ENCODE measurements at regions not wholly inside any gene's neighbourhood (a gene's known extent, or its start where the extent isn't known, plus 50 kb on each side); places are given as distances from the start of the nearest gene placed in this dataset.
A peak's percentile ranks its signal among the peaks of the same experiment; 100 is the strongest.

GRCh38 chr1:178025613-178026356, 55.9 kb upstream of the SEC16B start:
- Histone ChIP-seq H3K4me1 (no peaks in the 10 kb centered on the region), H3K9ac (no peak overlapping the region), H3K9me3 (ENCODE audit: control insufficient read depth, low read length) (no peaks in the 10 kb centered on the region), H3K27me3 (ENCODE audit: control insufficient read depth, insufficient read depth, low read length) (no peaks in the 10 kb centered on the region), H2AFZ (no peak overlapping the region), H3K4me2 (ENCODE audit: low read length) (no peak overlapping the region), H3K27ac (no peak overlapping the region), H3K36me3 (ENCODE audit: control insufficient read depth, insufficient read depth, low read length) (no peaks in the 10 kb centered on the region), H3K79me2 (no peaks in the 10 kb centered on the region), H3K4me3 (ENCODE audit: low read depth, low read length) (no peak overlapping the region)
- TF ChIP-seq, protein P1, sequence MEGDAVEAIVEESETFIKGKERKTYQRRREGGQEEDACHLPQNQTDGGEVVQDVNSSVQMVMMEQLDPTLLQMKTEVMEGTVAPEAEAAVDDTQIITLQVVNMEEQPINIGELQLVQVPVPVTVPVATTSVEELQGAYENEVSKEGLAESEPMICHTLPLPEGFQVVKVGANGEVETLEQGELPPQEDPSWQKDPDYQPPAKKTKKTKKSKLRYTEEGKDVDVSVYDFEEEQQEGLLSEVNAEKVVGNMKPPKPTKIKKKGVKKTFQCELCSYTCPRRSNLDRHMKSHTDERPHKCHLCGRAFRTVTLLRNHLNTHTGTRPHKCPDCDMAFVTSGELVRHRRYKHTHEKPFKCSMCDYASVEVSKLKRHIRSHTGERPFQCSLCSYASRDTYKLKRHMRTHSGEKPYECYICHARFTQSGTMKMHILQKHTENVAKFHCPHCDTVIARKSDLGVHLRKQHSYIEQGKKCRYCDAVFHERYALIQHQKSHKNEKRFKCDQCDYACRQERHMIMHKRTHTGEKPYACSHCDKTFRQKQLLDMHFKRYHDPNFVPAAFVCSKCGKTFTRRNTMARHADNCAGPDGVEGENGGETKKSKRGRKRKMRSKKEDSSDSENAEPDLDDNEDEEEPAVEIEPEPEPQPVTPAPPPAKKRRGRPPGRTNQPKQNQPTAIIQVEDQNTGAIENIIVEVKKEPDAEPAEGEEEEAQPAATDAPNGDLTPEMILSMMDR (IDR thresholded peaks at IDR 0.05): no peak

DNA sequence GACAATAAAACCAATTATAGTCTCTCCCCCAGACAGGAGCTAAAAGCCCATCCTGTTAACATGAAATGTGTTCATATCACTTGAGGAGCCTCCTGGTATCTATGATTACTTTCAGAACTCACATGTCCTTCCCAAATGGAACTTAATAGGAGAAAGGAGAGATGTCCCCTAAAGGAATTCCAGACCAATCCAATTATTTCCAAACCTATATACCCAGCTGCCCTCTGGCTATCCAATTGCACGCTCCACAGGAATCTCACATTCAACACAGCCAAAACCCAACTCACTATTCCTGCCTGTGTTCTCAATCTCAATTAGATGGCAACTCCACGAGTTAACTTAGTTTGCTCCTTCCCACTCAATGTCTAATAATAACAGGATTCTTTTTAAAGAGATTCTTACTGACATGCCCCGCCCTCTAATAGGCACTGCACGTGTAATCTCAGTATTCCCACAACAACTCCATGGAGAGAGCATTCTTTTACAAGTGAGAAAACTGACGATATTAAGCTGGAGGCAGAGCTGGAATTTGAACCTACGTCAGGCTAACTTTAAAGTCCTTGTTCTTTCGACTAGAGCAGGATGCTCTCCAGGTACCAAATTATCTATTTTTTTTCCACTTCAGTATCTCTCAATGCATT, 59.1 kb upstream of the SEC16B start:
- no peak overlapping the region for H3K27ac ChIP-seq
- no peak overlapping the region for H3K4me3 ChIP-seq (ENCODE audit: low read depth, low read length)
- H3K9me3 ChIP-seq (ENCODE audit: control insufficient read depth, low read length): no peaks in the 10 kb centered on the region
- H3K4me2 ChIP-seq (ENCODE audit: low read length): no peak overlapping the region
- H3K36me3 ChIP-seq (ENCODE audit: control insufficient read depth, insufficient read depth, low read length): no peaks in the 10 kb centered on the region
- no peak overlapping the region for H2AFZ ChIP-seq
- H3K9ac ChIP-seq: no peak overlapping the region
- no peaks in the 10 kb centered on the region for H3K4me1 ChIP-seq
- no peaks in the 10 kb centered on the region for H3K27me3 ChIP-seq (ENCODE audit: control insufficient read depth, insufficient read depth, low read length)
- TF ChIP-seq, protein P1 (IDR thresholded peaks at IDR 0.05): no peak
- H3K79me2 ChIP-seq: no peaks in the 10 kb centered on the region

DNA sequence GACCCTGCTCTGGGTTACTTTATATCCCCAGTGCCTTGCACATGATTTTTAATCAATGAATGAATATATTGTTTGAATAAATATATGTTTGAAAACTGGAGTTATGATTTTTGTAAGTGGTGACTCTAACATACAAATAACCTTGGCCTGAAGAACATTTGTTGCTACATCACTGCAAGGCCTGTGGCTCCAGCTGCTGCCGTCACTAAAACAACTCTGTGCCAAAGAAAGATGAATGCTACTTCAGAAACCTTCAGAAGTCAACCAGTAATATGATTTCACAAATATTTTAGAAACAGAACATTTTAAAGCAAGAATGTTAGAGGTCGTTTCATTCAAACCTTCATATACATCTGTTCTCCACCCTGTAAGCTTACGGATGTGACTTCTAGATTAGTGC, 60.6 kb upstream of the SEC16B start:
- Histone ChIP-seq H3K4me3 (ENCODE audit: low read depth, low read length) (no peak overlapping the region), H3K4me2 (ENCODE audit: low read length) (no peak overlapping the region), H3K27ac (no peak overlapping the region), H2AFZ (no peak overlapping the region), H3K27me3 (ENCODE audit: control insufficient read depth, insufficient read depth, low read length) (no peaks in the 10 kb centered on the region), H3K9me3 (ENCODE audit: control insufficient read depth, low read length) (no peaks in the 10 kb centered on the region), H3K9ac (no peak overlapping the region), H3K4me1 (no peaks in the 10 kb centered on the region), H3K79me2 (no peaks in the 10 kb centered on the region), H3K36me3 (ENCODE audit: control insufficient read depth, insufficient read depth, low read length) (no peaks in the 10 kb centered on the region)
- TF ChIP-seq, protein P1 (IDR thresholded peaks at IDR 0.05): no peak

DNA sequence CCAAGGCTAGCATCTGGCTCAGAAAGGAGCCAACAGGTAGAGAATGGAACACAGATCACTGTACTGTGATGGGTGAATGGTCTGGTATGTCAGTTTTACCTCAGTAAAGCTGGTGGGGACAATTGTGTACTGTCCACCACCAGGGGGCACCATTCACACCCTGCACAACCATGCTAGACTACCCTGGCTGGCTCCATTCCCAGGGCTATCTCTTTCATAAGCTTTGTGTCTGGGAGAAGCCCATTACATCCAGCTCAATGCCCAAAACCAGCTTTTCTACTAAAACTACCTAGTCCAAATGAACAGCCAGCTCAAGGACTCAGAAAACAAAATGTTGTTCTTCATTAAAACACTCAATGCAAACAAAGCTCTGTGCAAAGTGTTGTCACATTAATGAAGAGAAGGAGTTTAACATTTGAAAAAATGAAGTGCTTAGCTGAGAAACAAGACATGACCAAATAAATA, 62.0 kb upstream of the RASAL2 start:
- Histone ChIP-seq H3K36me3 (ENCODE audit: control insufficient read depth, insufficient read depth, low read length) (no peaks in the 10 kb centered on the region), H3K4me1 (no peaks in the 10 kb centered on the region), H2AFZ (no peak overlapping the region), H3K9me3 (ENCODE audit: control insufficient read depth, low read length) (no peaks in the 10 kb centered on the region), H3K27ac (no peak overlapping the region), H3K4me2 (ENCODE audit: low read length) (no peak overlapping the region), H3K27me3 (ENCODE audit: control insufficient read depth, insufficient read depth, low read length) (no peaks in the 10 kb centered on the region), H3K9ac (no peak overlapping the region), H3K79me2 (no peaks in the 10 kb centered on the region), H3K4me3 (ENCODE audit: low read depth, low read length) (no peak overlapping the region)
- TF ChIP-seq, protein P1 (IDR thresholded peaks at IDR 0.05): peak; percentile 66

All from parathyroid adenoma (tissue), 2 donors.